ENCODE measurements at regions not wholly inside any gene's neighbourhood (a gene's known extent, or its start where the extent isn't known, plus 50 kb on each side); places are given as distances from the start of the nearest gene placed in this dataset.

- TF ChIP-seq, protein P1, sequence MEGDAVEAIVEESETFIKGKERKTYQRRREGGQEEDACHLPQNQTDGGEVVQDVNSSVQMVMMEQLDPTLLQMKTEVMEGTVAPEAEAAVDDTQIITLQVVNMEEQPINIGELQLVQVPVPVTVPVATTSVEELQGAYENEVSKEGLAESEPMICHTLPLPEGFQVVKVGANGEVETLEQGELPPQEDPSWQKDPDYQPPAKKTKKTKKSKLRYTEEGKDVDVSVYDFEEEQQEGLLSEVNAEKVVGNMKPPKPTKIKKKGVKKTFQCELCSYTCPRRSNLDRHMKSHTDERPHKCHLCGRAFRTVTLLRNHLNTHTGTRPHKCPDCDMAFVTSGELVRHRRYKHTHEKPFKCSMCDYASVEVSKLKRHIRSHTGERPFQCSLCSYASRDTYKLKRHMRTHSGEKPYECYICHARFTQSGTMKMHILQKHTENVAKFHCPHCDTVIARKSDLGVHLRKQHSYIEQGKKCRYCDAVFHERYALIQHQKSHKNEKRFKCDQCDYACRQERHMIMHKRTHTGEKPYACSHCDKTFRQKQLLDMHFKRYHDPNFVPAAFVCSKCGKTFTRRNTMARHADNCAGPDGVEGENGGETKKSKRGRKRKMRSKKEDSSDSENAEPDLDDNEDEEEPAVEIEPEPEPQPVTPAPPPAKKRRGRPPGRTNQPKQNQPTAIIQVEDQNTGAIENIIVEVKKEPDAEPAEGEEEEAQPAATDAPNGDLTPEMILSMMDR (IDR thresholded peaks at IDR 0.05 in 2 of 3, conservative IDR thresholded peaks at IDR 0.05 in 1 of 3; ENCODE audit: insufficient read depth in 2 of 3, low read depth in 1 of 3, low read length in 3 of 3): no peak
- no peak for TF ChIP-seq IRF9 (tag; IDR thresholded peaks at IDR 0.05)
- TF ChIP-seq NRF1 (conservative IDR thresholded peaks at IDR 0.05 in 1 of 2, IDR thresholded peaks at IDR 0.05 in 1 of 2): no peak
- TF ChIP-seq LCOR (CRISPR knock-in tag; IDR thresholded peaks at IDR 0.05): no peak
- TF ChIP-seq FOXK2 (conservative IDR thresholded peaks at IDR 0.05 in 1 of 2, IDR thresholded peaks at IDR 0.05 in 1 of 2; ENCODE audit: low read depth in 2 of 2): no peak
- TF ChIP-seq FUS (optimal IDR thresholded peaks at IDR 0.05; ENCODE audit: low read depth, low read length): no peak
- TF ChIP-seq BRF2 (IDR thresholded peaks at IDR 0.05; ENCODE audit: borderline replicate concordance, insufficient read depth, insufficient read length): no peak
- no peak for TF ChIP-seq SRSF9 (IDR thresholded peaks at IDR 0.05; ENCODE audit: borderline replicate concordance, low read depth, low read length)
- TF ChIP-seq ZNF311 (CRISPR knock-in tag; IDR thresholded peaks at IDR 0.05): no peak
- TF ChIP-seq ZNF263 (CRISPR knock-in tag; IDR thresholded peaks at IDR 0.05; ENCODE audit: borderline replicate concordance): no peak
Observed at GRCh38 chr2:82075875-82076274, 1771.3 kb upstream of the LRRTM1 start.
